AG08395 (cell line): ENCODE measurements at regions not wholly inside any gene's neighbourhood (a gene's known extent, or its start where the extent isn't known, plus 50 kb on each side); places are given as distances from the start of the nearest gene placed in this dataset.

ENCODE experiments used
- DNase-seq: peaks from one replicate; pipeline ENCODE4 v3.0.0; 2012; ENCODE audit warnings: mixed read lengths, low spot score

DNA sequence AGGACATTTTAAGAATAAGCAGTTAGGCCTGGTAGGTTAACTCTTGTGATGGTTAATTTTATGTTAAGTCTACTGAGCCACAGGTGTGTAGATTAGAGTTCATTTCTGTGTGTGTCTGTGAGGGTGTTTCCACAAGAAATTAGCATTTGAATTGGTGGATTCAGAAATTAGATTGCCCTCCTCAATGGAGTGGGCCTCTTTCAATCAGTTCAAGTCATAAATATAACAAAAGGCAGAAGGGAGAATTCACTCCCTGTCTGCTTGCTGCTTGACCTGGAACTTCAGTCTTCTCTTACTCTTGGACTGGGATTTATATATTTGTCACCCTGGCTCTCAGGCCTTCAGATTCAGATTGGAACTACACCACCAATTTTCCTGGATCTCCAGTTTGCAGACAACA is 55.3 kb upstream of the POM121L12 start:
- DNase-seq: no peak

DNA sequence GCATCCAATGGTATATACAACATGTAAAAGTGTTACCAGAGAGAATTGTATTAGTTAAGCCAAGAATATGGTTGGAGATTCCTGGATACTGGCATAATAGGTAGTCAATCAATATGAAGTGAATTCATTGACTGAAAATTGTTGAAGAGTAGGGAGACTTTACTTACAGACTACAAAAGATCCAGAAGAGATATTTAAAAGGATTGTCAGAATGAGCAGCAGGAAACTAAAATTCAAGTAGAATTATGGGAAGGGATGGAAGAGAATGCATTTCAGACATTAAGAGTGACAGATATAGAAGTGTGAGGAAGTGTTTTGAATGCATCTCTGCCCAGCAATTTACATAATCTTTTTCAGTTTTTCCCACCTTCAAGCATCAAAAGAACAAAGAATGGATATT is 62.3 kb upstream of the POM121L12 start:
- no peak for DNase-seq

DNA sequence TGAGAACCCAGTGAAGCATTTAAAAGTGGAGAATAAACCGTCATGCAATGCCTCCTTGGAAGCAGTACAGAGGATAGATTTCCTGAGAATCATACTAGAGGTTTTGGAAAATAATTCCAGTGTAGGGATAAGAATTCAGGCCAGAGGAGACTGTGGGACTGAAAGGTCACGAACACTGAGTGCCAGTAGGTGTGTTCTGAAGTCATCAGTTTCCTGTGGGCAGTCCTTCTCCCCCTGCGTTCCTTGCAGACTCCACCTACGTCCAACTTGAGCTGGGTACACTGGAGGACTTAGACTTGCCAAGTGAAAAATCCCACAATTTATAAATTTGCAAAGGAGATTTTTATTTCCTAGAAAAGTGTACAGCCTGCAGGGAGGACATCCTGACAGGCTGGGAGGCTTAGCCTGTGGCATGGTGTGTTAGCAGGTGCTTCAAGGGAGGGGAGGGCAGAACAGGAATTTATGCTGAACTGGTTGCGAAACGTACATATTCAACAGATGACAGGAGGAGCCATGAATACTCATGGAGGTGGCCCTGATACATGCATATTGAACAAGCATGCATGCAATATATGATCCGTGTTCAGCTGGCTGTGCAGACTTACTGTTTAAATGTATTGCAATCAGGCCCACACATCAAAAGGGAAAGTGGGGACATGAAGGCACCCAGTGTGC is 72.9 kb upstream of the POM121L12 start:
- DNase-seq: no peak

DNA sequence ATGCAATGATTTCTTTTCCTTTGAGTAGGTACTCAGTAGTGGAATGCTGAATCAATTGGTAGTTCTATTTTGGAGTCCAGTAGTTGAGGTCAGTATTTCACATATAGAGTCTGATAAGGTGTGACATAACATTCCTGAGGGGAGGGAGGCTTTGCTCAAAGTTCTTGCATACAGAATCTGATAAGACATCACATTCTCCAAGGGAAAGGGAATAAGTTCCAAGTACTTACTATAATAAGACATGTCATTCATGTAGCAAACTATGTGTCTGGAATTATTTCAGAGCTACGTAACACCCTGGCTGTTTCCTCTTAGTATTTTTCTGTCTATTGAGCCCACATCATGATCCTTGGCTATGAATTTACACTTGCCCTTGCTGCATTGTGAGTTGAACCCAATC is 74.3 kb upstream of the POM121L12 start:
- no peak for DNase-seq

DNA sequence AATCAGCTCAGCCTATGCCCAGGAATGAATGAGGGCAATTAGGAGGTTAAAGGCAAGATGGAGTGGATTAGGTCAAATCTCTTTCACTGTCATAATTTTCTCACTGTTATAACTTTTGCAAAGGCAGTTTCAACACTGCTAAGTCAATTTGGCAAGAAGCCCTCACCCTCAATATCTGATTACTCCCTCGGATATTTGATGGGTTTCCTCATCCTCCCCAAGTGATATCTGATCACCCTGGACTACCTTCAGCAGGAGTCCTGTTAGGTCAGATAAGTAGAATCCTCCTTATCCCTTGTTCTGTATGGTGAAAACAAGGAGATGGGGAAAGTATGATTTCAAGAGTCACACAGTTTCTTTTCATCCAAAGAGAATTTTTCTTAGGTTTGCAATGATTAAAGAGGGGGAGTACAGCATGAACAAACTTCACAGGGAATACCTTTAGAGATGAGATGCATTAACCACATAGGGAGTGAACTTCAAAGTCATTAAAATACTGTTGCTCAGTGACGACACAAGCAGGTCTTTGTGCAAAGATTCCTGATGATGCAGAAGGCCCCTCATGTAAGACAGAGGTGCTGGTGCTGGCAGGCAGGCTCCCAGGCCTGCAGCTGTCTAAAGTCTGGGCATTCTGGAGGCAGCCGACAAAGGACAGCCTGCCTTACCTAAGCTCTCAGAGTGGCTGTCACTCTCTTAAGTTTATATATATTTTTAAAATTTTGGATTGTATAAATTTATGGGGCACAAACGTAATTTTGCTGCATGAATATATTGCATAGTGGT is 75.4 kb upstream of the POM121L12 start:
- no peak for DNase-seq

DNA sequence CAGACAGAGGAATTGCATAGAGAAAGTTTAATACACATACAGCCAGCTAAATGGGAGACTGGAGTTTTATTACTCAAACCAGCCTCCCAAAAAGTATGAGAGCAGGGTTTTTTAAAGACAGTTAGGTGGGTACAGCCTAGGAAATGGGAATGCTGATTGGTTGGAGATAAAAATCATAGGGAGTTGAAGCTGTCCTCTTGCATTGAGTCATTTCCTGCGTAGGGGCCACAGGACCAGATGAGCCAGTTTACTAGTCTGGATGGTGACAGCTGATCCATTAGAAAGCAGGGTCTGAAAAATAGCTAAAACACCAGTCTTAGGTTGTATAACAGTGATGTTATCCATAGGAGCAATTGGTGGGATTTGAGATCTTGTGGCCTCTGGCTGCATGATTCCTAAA is 76.1 kb upstream of the POM121L12 start:
- DNase-seq: no peak

DNA sequence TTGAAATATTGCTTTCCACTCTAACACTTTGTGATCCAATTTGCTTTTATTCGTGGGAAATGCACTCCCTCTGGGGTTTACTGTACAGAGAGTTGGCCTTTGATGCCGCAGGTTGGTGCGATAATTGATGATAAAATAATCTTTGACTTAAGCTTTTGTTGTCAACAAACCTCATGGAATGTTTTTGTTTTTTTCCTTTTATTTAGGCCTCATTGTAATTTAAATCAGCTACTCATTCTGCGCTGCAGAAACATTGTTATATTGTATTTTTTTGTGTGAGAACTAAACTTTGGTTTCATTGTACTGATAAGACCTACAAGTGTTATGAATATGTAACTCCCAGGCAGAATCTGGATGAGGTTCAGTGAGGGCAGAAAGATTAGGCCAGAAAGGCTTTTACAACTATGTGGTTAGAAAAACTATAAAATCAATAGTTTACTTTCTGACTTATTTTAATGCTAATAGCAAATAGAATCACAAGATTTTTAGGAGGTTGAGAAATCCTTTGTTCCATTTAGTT is 76.8 kb upstream of the POM121L12 start:
- no peak for DNase-seq

DNA sequence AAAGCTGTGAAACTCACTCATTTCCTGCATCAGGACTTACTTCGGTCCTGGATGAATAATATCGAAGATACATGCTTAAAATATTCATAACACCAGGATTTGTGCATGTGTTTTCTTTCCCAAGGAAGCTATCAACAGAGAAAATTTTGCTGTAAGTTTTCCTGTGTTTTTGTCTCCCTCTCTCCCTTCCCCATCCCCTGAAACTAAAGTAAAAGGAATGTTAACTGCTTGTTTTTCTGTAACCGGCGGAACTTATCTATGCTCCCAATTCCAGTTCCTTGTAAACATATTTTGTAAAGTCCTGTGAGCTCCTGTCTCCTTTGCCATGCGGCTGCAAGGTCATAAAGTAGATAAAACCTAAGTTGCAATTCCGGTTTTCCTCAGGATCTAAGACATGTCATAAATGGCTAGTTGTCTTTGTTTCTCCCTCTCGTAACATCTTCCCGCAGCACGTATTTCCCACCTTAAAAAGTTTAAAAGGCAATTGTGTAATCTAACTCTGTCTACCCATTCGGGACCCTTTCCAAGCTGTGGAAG is 79.0 kb upstream of the POM121L12 start:
- DNase-seq: no peak

DNA sequence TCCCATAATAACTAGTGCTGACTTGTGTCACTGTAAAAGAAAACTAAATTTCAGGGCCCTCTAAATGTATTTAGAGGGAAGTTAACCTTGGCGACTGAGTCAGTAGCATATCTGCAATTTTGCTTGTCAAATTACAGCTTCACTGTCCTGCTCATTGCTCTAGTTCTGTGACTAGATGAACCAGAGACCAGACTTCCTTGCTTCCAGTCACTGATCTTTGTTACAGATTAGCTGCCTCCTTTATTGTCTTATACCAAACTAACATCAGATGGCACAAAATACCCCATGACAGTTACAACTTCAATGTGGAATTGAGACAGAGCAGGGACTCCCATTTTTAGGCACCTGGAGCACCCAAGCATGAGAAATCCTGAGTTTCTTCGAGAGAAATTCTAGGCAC is 79.9 kb upstream of the POM121L12 start:
- no peak for DNase-seq

DNA sequence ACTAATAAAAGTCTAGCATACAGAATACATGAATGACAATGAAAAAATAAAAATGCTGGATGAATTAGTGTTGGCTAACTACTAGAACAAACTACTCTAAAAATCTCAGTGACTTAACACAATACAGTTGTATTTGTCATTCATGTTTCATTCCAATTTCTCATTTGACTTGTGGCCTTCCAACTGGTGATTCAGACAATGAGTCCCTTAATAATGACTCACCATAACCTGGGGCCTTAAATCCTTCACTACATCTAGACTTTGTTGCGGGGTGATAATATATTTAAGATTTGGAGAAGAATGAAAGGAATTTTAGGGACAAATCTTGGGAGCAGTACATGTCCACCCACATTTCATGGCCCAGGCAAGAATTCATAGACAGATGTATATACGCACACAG is 90.5 kb upstream of the POM121L12 start:
- DNase-seq: no peak

DNA sequence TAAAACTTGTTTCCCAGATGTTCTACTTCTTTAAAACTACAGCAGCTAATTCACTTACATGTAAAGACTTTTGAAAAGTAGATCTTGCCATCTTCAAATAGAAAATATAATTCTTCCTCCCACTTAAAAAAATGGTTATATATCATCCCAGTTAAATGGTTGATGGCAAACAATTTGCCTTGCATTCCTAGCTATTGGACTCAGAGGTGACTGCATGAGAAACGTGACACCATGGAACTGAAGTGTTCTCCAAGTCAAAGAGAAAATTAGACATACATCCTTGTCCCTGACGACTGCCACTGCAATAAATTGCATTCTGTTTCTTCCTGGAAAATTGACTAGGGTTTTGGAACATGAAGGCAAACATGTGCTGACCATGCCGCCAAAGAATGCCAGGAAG is 95.0 kb upstream of the POM121L12 start:
- DNase-seq: no peak

DNA sequence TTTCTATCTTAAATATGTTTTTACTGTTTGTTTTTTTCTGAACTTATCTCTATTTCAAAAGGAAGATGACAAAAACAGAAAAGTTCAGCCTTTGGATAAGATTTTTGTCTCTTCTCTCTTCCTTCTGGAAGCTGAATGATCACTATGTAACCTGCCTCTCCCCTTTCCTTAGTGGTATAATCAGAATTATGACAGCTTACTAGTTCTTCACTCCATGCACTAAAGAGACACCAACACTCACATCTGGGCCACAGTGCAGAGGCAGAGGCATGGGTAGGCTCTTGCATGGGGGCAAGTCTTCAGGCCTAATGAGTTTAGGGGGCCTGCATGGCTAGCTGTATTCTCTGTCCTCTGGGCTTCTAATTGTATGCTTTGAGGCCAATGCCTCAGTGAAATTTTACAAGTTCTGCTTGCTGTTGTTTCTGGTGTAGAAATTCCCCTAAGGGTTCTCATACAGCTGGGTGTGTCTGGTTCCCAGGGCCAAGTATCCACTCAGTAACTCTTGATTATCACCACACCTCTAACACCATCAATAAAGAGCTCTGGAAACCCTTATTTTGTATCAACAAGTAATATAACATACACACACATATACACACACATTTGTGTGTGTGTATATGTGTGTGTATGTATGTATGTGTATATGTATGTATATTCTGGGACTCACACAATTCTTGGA is 96.8 kb upstream of the POM121L12 start:
- no peak for DNase-seq

DNA sequence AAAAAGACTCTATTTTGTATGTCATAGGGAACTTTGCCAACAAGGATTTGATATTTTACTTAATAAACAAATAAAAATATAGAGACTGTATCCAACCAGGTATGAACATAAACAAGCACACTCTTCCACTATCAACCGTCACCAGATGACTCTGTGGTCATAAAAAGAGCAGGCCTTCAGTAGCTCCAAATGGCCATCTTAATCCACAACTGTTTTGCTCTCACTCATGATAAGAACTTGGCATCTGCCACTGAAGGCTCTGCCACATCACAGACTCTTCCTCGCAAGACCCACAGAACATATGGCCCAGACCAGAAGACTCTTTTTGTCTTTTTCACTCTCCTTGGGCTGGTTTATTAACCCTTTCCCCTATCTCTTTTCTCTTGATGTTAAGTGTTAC is 98.7 kb upstream of the POM121L12 start:
- DNase-seq: no peak

DNA sequence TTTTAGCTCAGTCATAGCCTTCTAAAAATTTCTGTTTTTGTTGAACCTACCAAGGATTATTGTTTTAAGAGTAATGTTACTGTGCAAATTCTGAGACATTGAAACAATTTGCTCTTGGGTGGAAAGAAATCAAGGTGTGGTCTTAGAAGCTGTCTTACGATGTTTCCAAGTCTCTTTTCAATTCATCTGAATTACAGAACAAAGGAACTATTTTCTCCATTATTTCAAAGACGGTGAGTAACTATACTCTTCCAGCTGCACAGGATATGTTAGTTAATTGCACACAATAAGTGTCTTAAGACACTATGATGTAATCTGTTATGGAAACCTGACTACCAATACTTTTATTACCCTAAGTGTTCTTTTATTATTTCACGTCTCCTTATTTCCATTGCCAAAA is 106.8 kb upstream of the POM121L12 start:
- DNase-seq: no peak

DNA sequence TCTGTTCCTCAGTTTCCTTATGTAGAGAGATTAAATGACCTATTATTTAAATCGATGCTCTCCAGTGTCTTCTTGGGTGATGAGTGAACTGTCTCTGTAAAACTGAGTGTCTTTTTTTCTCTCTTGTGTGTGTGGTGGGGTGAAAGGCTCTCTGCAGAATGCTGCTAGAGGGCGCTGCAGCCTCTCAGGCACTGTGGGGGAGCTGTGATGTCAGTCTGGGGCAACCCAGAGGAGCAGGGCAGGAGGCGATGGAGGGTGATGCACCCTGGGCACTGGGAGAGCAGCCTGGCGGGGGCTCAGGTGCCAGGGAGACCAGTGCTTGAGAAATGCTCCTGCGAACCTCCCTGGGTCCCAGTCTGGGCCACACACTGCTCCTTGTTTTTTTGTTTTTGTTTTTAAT is 110.1 kb upstream of the POM121L12 start:
- DNase-seq: no peak

DNA sequence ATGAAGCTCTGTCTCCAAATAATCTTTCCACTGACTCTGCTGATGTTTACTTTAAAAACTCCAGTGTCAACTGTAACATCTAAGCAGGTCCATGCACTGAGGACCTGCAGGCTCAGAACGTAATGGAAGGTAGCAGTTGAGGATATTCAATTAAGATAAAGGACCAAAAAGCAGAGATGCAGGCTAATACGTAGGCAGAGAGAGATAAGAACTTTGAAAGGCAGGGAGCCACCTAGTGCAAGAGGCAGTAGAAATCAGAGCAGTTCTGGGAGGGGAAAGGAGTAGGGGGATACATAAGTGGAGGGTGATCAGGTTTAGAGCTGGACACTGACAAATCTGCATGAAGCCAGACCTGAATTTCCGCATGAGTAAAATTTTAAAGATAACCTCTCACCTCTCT is 114.5 kb upstream of the POM121L12 start:
- no peak for DNase-seq

DNA sequence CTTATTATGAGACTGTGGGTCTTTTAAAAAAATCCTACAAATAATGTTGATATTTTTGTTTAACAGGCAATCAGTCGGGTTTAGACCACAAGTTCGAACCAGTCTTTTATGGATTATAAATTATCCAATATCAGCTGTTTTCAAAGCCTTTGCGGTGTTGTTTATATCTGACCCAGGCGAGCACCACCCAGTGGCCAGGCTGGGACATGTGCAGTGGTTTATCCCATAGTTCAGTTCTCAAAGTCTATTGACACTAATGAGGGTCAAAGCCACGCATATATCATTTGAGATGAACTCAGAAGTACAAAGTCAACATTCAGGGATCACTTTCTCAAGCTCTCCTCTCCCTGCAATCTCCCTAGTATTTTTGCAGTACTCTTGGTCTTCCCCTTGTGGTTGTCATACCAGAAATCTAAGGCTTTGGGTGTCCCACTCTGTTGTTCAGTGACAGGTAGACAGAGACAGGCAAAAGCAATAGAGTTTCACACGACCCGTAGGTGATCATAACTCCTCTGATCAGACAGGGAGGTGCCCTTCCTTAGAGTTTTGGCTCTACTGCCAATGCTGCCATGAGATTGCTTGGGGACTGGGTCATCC is 117.4 kb upstream of the POM121L12 start:
- no peak for DNase-seq

DNA sequence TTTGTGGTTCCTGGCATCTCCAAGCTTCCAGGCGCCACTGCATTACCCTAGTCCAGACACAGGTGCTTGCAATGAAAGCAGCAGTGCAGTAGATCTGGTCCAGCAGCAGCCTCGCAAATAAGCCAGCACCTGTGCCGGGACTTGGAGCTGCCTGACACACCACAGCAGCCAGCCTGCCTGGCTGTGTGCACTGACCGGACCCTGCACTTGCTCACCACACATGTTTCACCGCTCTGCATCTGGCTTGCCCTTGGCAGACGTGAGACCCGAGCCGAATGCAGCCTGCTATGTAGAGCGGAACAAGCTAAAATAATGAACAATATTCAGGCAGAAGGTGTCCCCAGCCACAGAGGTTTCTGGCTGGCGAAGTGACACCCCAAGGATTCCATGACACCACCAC is 123.6 kb upstream of the POM121L12 start:
- no peak for DNase-seq

DNA sequence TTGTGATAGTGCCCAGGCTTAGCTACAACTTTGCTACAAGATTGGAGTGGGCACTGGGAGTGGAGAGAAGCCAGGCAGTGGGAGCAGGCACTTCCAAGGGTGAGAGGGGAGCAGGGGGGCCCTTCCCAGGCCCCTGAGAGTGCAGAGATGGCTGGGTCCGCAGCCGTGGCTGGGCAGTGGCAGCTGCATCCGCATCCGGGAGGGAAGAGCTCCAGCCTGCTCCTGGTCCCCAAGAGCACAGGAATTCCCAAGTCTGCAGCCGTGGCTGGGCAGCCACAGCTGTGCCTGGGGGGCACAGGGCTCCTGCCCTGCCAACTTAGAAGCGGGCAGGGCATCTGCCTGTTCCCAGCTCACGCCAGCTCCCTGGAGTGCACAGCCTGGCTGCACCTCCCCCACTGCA is 124.1 kb upstream of the POM121L12 start:
- DNase-seq: no peak

DNA sequence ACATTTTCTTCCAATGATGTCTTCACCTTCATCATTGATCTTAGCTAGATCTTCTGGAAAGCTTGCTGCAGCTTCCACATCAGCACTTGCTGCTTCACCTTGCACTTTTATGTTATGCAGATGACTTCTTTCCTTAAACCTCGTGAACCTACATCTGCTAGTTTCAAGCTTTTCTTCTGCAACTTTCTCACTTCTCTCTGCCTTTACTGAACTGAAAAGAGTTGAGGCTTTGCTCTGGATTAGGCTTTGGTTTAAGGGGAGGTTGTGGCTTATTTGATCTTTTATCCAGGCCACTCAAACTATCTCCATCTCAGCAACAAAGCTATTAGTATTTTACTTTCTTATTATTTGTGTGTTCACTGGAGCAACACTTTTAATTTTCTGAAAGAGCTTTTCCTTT is 125.5 kb upstream of the POM121L12 start:
- no peak for DNase-seq

DNA sequence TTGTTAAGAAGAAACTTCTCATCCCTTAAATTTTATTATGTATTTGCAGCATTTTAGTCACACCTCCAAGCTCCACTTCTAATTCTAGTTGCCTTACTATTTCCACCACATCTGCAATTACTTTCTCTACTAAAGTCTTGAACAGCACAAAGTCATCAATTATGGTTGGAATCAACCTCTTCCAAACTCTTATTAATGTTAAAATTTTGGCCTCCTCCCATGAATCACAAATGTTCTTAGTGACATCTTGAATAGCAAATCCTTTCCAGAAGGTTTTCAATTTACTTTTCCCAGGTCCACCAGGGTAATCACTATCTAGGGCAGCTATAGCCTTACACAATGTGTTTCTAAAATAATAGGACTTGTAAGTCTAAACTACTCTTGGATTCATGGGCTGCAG is 126.3 kb upstream of the POM121L12 start:
- no peak for DNase-seq

DNA sequence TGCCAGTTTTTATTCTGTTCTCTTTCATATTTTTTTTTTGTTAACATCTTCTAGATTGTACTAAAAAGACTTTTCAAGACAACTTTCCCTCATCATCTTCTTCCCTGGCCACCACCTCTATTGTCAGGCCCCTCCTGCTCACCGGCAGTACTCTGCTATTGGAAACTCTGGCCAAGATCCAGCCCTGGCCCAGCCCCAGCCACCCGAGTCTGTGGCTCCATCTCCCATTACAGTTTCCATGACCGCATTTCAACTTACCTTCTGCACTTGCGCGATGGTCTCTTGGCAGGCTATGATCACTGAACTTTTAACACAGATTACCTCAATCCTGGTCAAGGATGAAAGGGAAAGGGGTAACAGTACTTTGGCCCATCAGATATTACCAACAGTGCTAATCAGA is 137.7 kb upstream of the POM121L12 start:
- DNase-seq: no peak
